ENCODE measurements at regions not wholly inside any gene's neighbourhood (a gene's known extent, or its start where the extent isn't known, plus 50 kb on each side); places are given as distances from the start of the nearest gene placed in this dataset.

- DNase-seq = no peak
Measured at GRCh38 chr15:87454860-87455259, 801.7 kb downstream of the NTRK3 start.

GRCh38 chr15:87450314-87450713, 806.2 kb downstream of the NTRK3 start:
- no peak for DNase-seq
- no peak for TF ChIP-seq POLR2A (IDR thresholded peaks at IDR 0.05; ENCODE audit: low read length)
- TF ChIP-seq GATA1 (IDR thresholded peaks at IDR 0.05; ENCODE audit: low read depth, low read length) = no peak

More at GRCh38 chr15:87454860-87455259, 801.7 kb downstream of the NTRK3 start:
- TF ChIP-seq POLR2A (IDR thresholded peaks at IDR 0.05; ENCODE audit: low read length) = no peak
- no peak for TF ChIP-seq GATA1 (IDR thresholded peaks at IDR 0.05; ENCODE audit: low read depth, low read length)

GRCh38 chr15:87439090-87439489, 817.4 kb downstream of the NTRK3 start:
- DNase-seq = no peak
- TF ChIP-seq GATA1 (IDR thresholded peaks at IDR 0.05; ENCODE audit: low read depth, low read length) (no peak), POLR2A (IDR thresholded peaks at IDR 0.05; ENCODE audit: low read length) (no peak)

GRCh38 chr15:87433871-87434270, 822.7 kb downstream of the NTRK3 start:
- DNase-seq = no peak
- TF ChIP-seq GATA1 (IDR thresholded peaks at IDR 0.05; ENCODE audit: low read depth, low read length) (no peak), POLR2A (IDR thresholded peaks at IDR 0.05; ENCODE audit: low read length) (no peak)

- no peak for TF ChIP-seq POLR2A (IDR thresholded peaks at IDR 0.05; ENCODE audit: low read length)
- no peak for TF ChIP-seq GATA1 (IDR thresholded peaks at IDR 0.05; ENCODE audit: low read depth, low read length)
Measured at GRCh38 chr15:87429754-87430153, 826.8 kb downstream of the NTRK3 start.

GRCh38 chr15:87420017-87420416, 836.5 kb downstream of the NTRK3 start:
- TF ChIP-seq GATA1 (IDR thresholded peaks at IDR 0.05; ENCODE audit: low read depth, low read length) = no peak
- TF ChIP-seq POLR2A (IDR thresholded peaks at IDR 0.05; ENCODE audit: low read length) = no peak
- no peak for DNase-seq

More at GRCh38 chr15:87429754-87430153, 826.8 kb downstream of the NTRK3 start:
- no peak for DNase-seq

- TF ChIP-seq POLR2A (IDR thresholded peaks at IDR 0.05; ENCODE audit: low read length) = no peak
- no peak for TF ChIP-seq GATA1 (IDR thresholded peaks at IDR 0.05; ENCODE audit: low read depth, low read length)
- no peak for DNase-seq
Measured at GRCh38 chr15:87419344-87419743, 837.2 kb downstream of the NTRK3 start.

- TF ChIP-seq POLR2A (IDR thresholded peaks at IDR 0.05; ENCODE audit: low read length) (no peak), GATA1 (IDR thresholded peaks at IDR 0.05; ENCODE audit: low read depth, low read length) (no peak)
- DNase-seq = no peak
Measured at GRCh38 chr15:87416591-87417257, 839.8 kb downstream of the NTRK3 start.

GRCh38 chr15:87408902-87409301, 847.6 kb downstream of the NTRK3 start:
- no peak for TF ChIP-seq POLR2A (IDR thresholded peaks at IDR 0.05; ENCODE audit: low read length)
- no peak for TF ChIP-seq GATA1 (IDR thresholded peaks at IDR 0.05; ENCODE audit: low read depth, low read length)

GRCh38 chr15:87403973-87404372, 852.6 kb downstream of the NTRK3 start:
- DNase-seq = no peak
- TF ChIP-seq POLR2A (IDR thresholded peaks at IDR 0.05; ENCODE audit: low read length) = no peak
- TF ChIP-seq GATA1 (IDR thresholded peaks at IDR 0.05; ENCODE audit: low read depth, low read length) = no peak

More at GRCh38 chr15:87408902-87409301, 847.6 kb downstream of the NTRK3 start:
- DNase-seq = no peak

- TF ChIP-seq POLR2A (IDR thresholded peaks at IDR 0.05; ENCODE audit: low read length) (no peak), GATA1 (IDR thresholded peaks at IDR 0.05; ENCODE audit: low read depth, low read length) (no peak)
- no peak for DNase-seq
Measured at GRCh38 chr15:87401973-87402372, 854.6 kb downstream of the NTRK3 start.

GRCh38 chr15:87394676-87395075, 861.9 kb downstream of the NTRK3 start:
- no peak for DNase-seq
- TF ChIP-seq POLR2A (IDR thresholded peaks at IDR 0.05; ENCODE audit: low read length) (no peak), GATA1 (IDR thresholded peaks at IDR 0.05; ENCODE audit: low read depth, low read length) (no peak)

GRCh38 chr15:87387766-87388165, 868.8 kb downstream of the NTRK3 start:
- TF ChIP-seq POLR2A (IDR thresholded peaks at IDR 0.05; ENCODE audit: low read length) = no peak
- no peak for TF ChIP-seq GATA1 (IDR thresholded peaks at IDR 0.05; ENCODE audit: low read depth, low read length)
- DNase-seq = no peak

- no peak for TF ChIP-seq POLR2A (IDR thresholded peaks at IDR 0.05; ENCODE audit: low read length)
- no peak for TF ChIP-seq GATA1 (IDR thresholded peaks at IDR 0.05; ENCODE audit: low read depth, low read length)
- DNase-seq = no peak
Measured at GRCh38 chr15:87374339-87374738, 882.2 kb downstream of the NTRK3 start.

- no peak for DNase-seq
- TF ChIP-seq GATA1 (IDR thresholded peaks at IDR 0.05; ENCODE audit: low read depth, low read length) (no peak), POLR2A (IDR thresholded peaks at IDR 0.05; ENCODE audit: low read length) (no peak)
Measured at GRCh38 chr15:87369269-87369668, 887.3 kb downstream of the NTRK3 start.
